NB4 (cell line): ENCODE measurements at regions not wholly inside any gene's neighbourhood (a gene's known extent, or its start where the extent isn't known, plus 50 kb on each side); places are given as distances from the start of the nearest gene placed in this dataset.

Experiments used
- DNase-seq: peaks from one replicate; pipeline ENCODE4 v3.0.0; 2010; ENCODE audit warnings: low read depth
- H3K4me3 ChIP-seq: one replicate; pipeline ENCODE4 v1.5.1; 2011; ENCODE audit warnings: mild to moderate bottlenecking, low read depth, low read length, moderate library complexity
- CTCF ChIP-seq: IDR thresholded peaks from one replicate; pipeline ENCODE4 v1.5.1; 2012; ENCODE audit warnings: low read depth, low read length
- MAX ChIP-seq: IDR thresholded peaks from 2 replicates; pipeline ENCODE4 v1.6.1; 2011; ENCODE audit warnings: low read depth, low read length
- MYC ChIP-seq: IDR thresholded peaks from 2 replicates; pipeline ENCODE4 v1.6.1; 2011; ENCODE audit warnings: low read depth, low read length
- POLR2A ChIP-seq: IDR thresholded peaks from 2 replicates; pipeline ENCODE4 v1.6.1; 2011; ENCODE audit warnings: mild to moderate bottlenecking; ENCODE audit not compliant: insufficient read length; ENCODE audit errors: extremely low read depth

GRCh38 chr11:110837603-110838002, 125.4 kb upstream of the ARHGAP20 start:
- TF ChIP-seq MYC (no peak), CTCF (no peak), POLR2A (no peak), MAX (no peak)
- H3K4me3 ChIP-seq = no peak overlapping the region
- no peak for DNase-seq

- H3K4me3 ChIP-seq = no peak overlapping the region
- DNase-seq = no peak
- TF ChIP-seq POLR2A = no peak
Measured at GRCh38 chr11:110835106-110835505, 122.9 kb upstream of the ARHGAP20 start.

GRCh38 chr11:110833033-110833484, 120.8 kb upstream of the ARHGAP20 start:
- no peak overlapping the region for H3K4me3 ChIP-seq
- DNase-seq = no peak
- no peak for TF ChIP-seq POLR2A
- TF ChIP-seq CTCF = no peak
- no peak for TF ChIP-seq MYC
- TF ChIP-seq MAX = no peak

- TF ChIP-seq CTCF (no peak), POLR2A (no peak)
- no peak for DNase-seq
Measured at GRCh38 chr11:110832539-110832938, 120.3 kb upstream of the ARHGAP20 start.

GRCh38 chr11:110832080-110832479, 119.8 kb upstream of the ARHGAP20 start:
- no peak for DNase-seq
- no peak overlapping the region for H3K4me3 ChIP-seq
- TF ChIP-seq CTCF (no peak), POLR2A (no peak), MYC (no peak), MAX (no peak)

More at GRCh38 chr11:110832539-110832938, 120.3 kb upstream of the ARHGAP20 start:
- H3K4me3 ChIP-seq = no peak overlapping the region

- TF ChIP-seq CTCF (no peak), MAX (no peak), MYC (no peak), POLR2A (no peak)
- no peak for DNase-seq
- no peak overlapping the region for H3K4me3 ChIP-seq
Measured at GRCh38 chr11:110830747-110831146, 118.5 kb upstream of the ARHGAP20 start.
